Retina (tissue), 1 donor: ENCODE measurements at regions not wholly inside any gene's neighbourhood (a gene's known extent, or its start where the extent isn't known, plus 50 kb on each side); places are given as distances from the start of the nearest gene placed in this dataset.
"Not testable (repeated sequence)": the region's sequence is repeated elsewhere in the genome, so short reads cannot be mapped to it uniquely, and the experiment has no call there.

ENCODE experiments used
- DNase-seq: peaks from one replicate; pipeline ENCODE4 v3.0.0-alpha.2; 2016

GRCh38 chr7:145252031-145252430 is 416.2 kb upstream of the TPK1 start:
- DNase-seq: no peak

GRCh38 chr7:145224775-145225174 is 388.9 kb upstream of the TPK1 start:
- no peak for DNase-seq

- DNase-seq: no peak
Observed at GRCh38 chr7:145219461-145219860, 383.6 kb upstream of the TPK1 start.

- DNase-seq: no peak
Observed at GRCh38 chr7:145216866-145217265, 381.0 kb upstream of the TPK1 start.

GRCh38 chr7:145212050-145212449 is 376.2 kb upstream of the TPK1 start:
- DNase-seq: no peak

- DNase-seq: no peak
Observed at GRCh38 chr7:145211211-145211610, 375.4 kb upstream of the TPK1 start.

GRCh38 chr7:145193951-145194350 is 358.1 kb upstream of the TPK1 start:
- DNase-seq: no peak

- DNase-seq: no peak
Observed at GRCh38 chr7:145184956-145185355, 349.1 kb upstream of the TPK1 start.

- no peak for DNase-seq
Observed at GRCh38 chr7:145183069-145183468, 347.2 kb upstream of the TPK1 start.

- no peak for DNase-seq
Observed at GRCh38 chr7:145175366-145175765, 339.5 kb upstream of the TPK1 start.

- no peak for DNase-seq
Observed at GRCh38 chr7:145169908-145170307, 334.1 kb upstream of the TPK1 start.

GRCh38 chr7:145168879-145169278 is 333.0 kb upstream of the TPK1 start:
- DNase-seq: no peak

- DNase-seq: no peak
Observed at GRCh38 chr7:145168427-145168826, 332.6 kb upstream of the TPK1 start.

GRCh38 chr7:145156834-145157233 is 321.0 kb upstream of the TPK1 start:
- DNase-seq: no peak

- no peak for DNase-seq
Observed at GRCh38 chr7:145152589-145152988, 316.7 kb upstream of the TPK1 start.

GRCh38 chr7:145151676-145152075 is 315.8 kb upstream of the TPK1 start:
- no peak for DNase-seq

GRCh38 chr7:145147865-145148264 is 312.0 kb upstream of the TPK1 start:
- no peak for DNase-seq

- no peak for DNase-seq
Observed at GRCh38 chr7:145143685-145144084, 307.8 kb upstream of the TPK1 start.

GRCh38 chr7:145134377-145134776 is 298.5 kb upstream of the TPK1 start:
- no peak for DNase-seq

GRCh38 chr7:145123502-145123901 is 287.6 kb upstream of the TPK1 start:
- no peak for DNase-seq

- DNase-seq: no peak
Observed at GRCh38 chr7:145106001-145106400, 270.1 kb upstream of the TPK1 start.

GRCh38 chr7:145105561-145105960 is 269.7 kb upstream of the TPK1 start:
- no peak for DNase-seq

- no peak for DNase-seq
Observed at GRCh38 chr7:145104400-145104799, 268.5 kb upstream of the TPK1 start.

GRCh38 chr7:145102199-145102598 is 266.3 kb upstream of the TPK1 start:
- not testable (repeated sequence) for DNase-seq

- DNase-seq: no peak
Observed at GRCh38 chr7:145092766-145093165, 256.9 kb upstream of the TPK1 start.

- no peak for DNase-seq
Observed at GRCh38 chr7:145088111-145088745, 252.4 kb upstream of the TPK1 start.
